ENCODE measurements at regions not wholly inside any gene's neighbourhood (a gene's known extent, or its start where the extent isn't known, plus 50 kb on each side); places are given as distances from the start of the nearest gene placed in this dataset.
"Not testable (repeated sequence)": the region's sequence is repeated elsewhere in the genome, so short reads cannot be mapped to it uniquely, and the experiment has no call there.

GRCh38 chr14:53217316-53217994 lies 64.3 kb upstream of the DDHD1 start:
- peak overlapping the region; percentile 60 to 67 (median 64) for H3K4me3 ChIP-seq
- TF ChIP-seq POLR2A (IDR thresholded peaks at IDR 0.05): no peak
- peak; percentile 20 to 71 (median 57) for TF ChIP-seq CTCF (IDR thresholded peaks at IDR 0.05)
- H3K36me3 ChIP-seq: no peaks in the 10 kb centered on the region
- no peaks in the 10 kb centered on the region for H3K9me3 ChIP-seq
- H3K27ac ChIP-seq: peak overlapping the region in 3 of 4 donors; percentile 16 to 73 (median 36)
- H3K27me3 ChIP-seq: no peaks in the 10 kb centered on the region
- DNase-seq: peak; percentile 73 to 83 (median 82)
- H3K4me1 ChIP-seq: peaks cover 0 to 5% (median 0%) of the 10 kb centered on the region in 4 donors

GRCh38 chr14:53216955-53217315 lies 63.8 kb upstream of the DDHD1 start:
- peak overlapping the region; percentile 60 to 67 (median 64) for H3K4me3 ChIP-seq

GRCh38 chr14:53216478-53216877 lies 63.4 kb upstream of the DDHD1 start:
- not testable (repeated sequence) for H3K27me3 ChIP-seq, DNase-seq, H3K27ac ChIP-seq, H3K9me3 ChIP-seq, H3K4me1 ChIP-seq, H3K36me3 ChIP-seq, H3K4me3 ChIP-seq

More at GRCh38 chr14:53216955-53217315, 63.8 kb upstream of the DDHD1 start:
- not testable (repeated sequence) for H3K27me3 ChIP-seq, DNase-seq, H3K4me1 ChIP-seq, H3K36me3 ChIP-seq, H3K9me3 ChIP-seq, H3K27ac ChIP-seq

- H3K9me3 ChIP-seq: no peaks in the 10 kb centered on the region
- H3K27me3 ChIP-seq: no peaks in the 10 kb centered on the region
- peaks cover 0 to 5% (median 0%) of the 10 kb centered on the region in 4 donors for H3K4me1 ChIP-seq
- TF ChIP-seq CTCF (IDR thresholded peaks at IDR 0.05) (no peak), POLR2A (IDR thresholded peaks at IDR 0.05) (no peak)
- DNase-seq: no peak
- no peak overlapping the region for H3K27ac ChIP-seq
- H3K36me3 ChIP-seq: no peaks in the 10 kb centered on the region
- H3K4me3 ChIP-seq: no peak overlapping the region
Observed at GRCh38 chr14:53215101-53215500, 62.0 kb upstream of the DDHD1 start.

- no peaks in the 10 kb centered on the region for H3K36me3 ChIP-seq
- no peaks in the 10 kb centered on the region for H3K9me3 ChIP-seq
- H3K27ac ChIP-seq: no peak overlapping the region
- H3K4me3 ChIP-seq: no peak overlapping the region
- no peak for TF ChIP-seq CTCF (IDR thresholded peaks at IDR 0.05)
- TF ChIP-seq POLR2A (IDR thresholded peaks at IDR 0.05): no peak
- no peaks in the 10 kb centered on the region for H3K27me3 ChIP-seq
- peaks cover 0 to 5% (median 0%) of the 10 kb centered on the region in 4 donors for H3K4me1 ChIP-seq
- DNase-seq: no peak
Observed at GRCh38 chr14:53214384-53214783, 61.3 kb upstream of the DDHD1 start.

GRCh38 chr14:53213761-53214160 lies 60.6 kb upstream of the DDHD1 start:
- H3K4me1 ChIP-seq: peaks cover 0 to 5% (median 0%) of the 10 kb centered on the region in 4 donors
- no peak overlapping the region for H3K27ac ChIP-seq
- no peaks in the 10 kb centered on the region for H3K36me3 ChIP-seq
- H3K9me3 ChIP-seq: no peaks in the 10 kb centered on the region
- TF ChIP-seq POLR2A (IDR thresholded peaks at IDR 0.05): no peak
- no peak for TF ChIP-seq CTCF (IDR thresholded peaks at IDR 0.05)
- H3K27me3 ChIP-seq: no peaks in the 10 kb centered on the region
- H3K4me3 ChIP-seq: no peak overlapping the region
- no peak for DNase-seq

- Histone ChIP-seq H3K4me1 (no peaks in the 10 kb centered on the region), H3K27ac (no peak overlapping the region), H3K9me3 (no peaks in the 10 kb centered on the region), H3K4me3 (no peak overlapping the region), H3K36me3 (no peaks in the 10 kb centered on the region), H3K27me3 (no peaks in the 10 kb centered on the region)
- no peak for DNase-seq
- TF ChIP-seq POLR2A (IDR thresholded peaks at IDR 0.05): no peak
- no peak for TF ChIP-seq CTCF (IDR thresholded peaks at IDR 0.05)
Observed at GRCh38 chr14:53209370-53209769, 56.2 kb upstream of the DDHD1 start.
